ENCODE measurements at regions not wholly inside any gene's neighbourhood (a gene's known extent, or its start where the extent isn't known, plus 50 kb on each side); places are given as distances from the start of the nearest gene placed in this dataset.

DNA sequence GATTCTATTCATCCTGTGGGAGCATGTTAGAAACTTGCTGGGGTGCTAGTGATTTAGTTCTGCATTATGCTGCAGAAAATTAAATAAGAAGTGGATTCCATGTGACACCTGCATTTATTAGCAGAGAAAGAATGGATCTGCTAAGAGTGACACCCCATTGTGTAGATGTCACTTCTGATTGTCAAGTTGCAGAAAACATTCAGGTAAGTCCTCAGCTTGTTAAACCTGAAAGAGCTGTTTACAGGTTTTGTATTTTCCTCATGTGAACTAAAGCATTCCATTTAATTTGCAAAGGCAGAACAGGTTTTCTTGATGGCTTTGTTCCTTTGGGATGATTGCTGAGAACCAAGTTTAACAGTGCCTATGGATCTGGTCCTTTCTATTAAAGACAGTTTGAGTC, 238.7 kb downstream of the ABCC12 start:
- TF ChIP-seq, protein P1, sequence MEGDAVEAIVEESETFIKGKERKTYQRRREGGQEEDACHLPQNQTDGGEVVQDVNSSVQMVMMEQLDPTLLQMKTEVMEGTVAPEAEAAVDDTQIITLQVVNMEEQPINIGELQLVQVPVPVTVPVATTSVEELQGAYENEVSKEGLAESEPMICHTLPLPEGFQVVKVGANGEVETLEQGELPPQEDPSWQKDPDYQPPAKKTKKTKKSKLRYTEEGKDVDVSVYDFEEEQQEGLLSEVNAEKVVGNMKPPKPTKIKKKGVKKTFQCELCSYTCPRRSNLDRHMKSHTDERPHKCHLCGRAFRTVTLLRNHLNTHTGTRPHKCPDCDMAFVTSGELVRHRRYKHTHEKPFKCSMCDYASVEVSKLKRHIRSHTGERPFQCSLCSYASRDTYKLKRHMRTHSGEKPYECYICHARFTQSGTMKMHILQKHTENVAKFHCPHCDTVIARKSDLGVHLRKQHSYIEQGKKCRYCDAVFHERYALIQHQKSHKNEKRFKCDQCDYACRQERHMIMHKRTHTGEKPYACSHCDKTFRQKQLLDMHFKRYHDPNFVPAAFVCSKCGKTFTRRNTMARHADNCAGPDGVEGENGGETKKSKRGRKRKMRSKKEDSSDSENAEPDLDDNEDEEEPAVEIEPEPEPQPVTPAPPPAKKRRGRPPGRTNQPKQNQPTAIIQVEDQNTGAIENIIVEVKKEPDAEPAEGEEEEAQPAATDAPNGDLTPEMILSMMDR (IDR thresholded peaks at IDR 0.05 in 4 of 5, conservative IDR thresholded peaks at IDR 0.05 in 1 of 5), result no peak
- no peak for TF ChIP-seq POLR2A (IDR thresholded peaks at IDR 0.05)

Data from gastrocnemius medialis (tissue), 4 donors.